GM12864 (cell line): ENCODE measurements at regions not wholly inside any gene's neighbourhood (a gene's known extent, or its start where the extent isn't known, plus 50 kb on each side); places are given as distances from the start of the nearest gene placed in this dataset.

Experiments used
- DNase-seq: peaks from one replicate; pipeline ENCODE4 v3.0.0-alpha.2; 2011; ENCODE audit warnings: low read depth
- H3K4me3 ChIP-seq: 2 replicates; pipeline ENCODE4 v1.5.1; 2011; ENCODE audit warnings: mild to moderate bottlenecking, low read depth, low read length, control low read depth
- CTCF ChIP-seq: IDR thresholded peaks from 2 replicates; pipeline ENCODE4 v1.5.1; 2011; ENCODE audit warnings: low read depth, mild to moderate bottlenecking, moderate library complexity, low read length, control low read depth, inconsistent platforms; ENCODE audit errors: missing control alignments

DNA sequence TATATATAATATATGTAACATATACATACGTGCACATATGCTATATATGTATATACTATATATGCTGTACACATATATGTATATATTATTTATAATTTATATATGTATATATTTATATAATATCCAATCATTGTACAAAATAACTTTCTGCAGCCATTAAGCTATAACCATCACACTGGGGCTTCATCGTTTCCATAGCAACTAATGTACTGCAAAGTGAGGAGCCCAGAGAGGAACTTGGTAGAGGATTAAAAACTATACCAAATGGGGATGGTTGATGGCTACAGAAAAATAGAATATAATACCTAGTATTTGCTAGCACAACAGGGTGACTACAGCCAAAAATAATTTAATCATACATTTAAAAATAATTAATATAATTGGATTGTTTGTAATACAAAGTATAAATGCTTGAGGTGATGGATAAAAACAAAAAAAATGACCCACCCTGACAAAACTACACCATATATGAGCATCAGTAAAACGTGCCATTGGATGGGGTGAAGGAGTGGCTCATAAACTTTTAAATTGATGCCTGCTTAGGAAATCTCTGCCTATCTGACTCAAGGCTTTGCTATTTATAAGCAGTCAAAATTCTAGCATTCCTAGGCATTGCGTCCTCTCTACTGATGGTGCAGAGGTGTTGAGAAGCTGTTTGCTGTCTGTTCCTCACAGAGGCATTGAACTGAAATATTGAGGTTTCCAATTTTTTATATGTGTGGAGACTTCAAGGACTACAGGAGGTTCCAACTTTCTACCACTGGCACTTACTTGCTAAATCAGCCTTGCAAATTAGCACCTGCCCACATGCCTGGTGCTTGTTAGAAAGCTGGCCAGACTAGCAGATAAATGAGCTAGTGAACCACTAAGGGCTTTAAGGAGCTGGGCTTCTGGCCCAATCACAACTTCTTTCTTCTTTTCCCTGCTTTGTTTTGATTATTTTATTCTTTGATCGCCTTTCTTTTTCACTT lies 190.1 kb downstream of the SCP2D1 start:
- no peak overlapping the region for H3K4me3 ChIP-seq
- no peak for TF ChIP-seq CTCF
- DNase-seq: no peak

DNA sequence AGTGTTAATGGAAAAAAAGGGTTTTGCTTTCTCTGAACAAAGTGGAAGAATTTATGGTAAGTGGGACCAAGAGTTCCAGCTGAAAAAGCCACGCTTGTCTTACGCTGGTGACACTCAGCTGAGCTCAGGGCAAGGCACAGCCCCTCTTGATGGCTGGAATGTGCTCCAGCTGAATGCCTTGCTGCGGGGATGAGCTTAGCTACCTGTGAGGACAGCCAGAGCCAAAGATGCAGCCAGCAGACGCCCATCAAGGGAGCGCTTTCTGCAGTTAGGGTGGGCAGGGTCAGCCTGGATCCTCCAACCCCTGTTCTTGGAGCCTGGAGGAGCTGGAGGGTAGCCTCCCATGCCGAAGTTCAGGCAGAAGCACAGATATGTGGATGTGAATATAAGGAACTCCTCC lies 191.4 kb downstream of the SCP2D1 start:
- no peak overlapping the region for H3K4me3 ChIP-seq
- TF ChIP-seq CTCF: no peak
- DNase-seq: no peak

GRCh38 chr20:19008497-19008896 lies 194.9 kb downstream of the SCP2D1 start:
- no peak for TF ChIP-seq CTCF
- H3K4me3 ChIP-seq: no peak overlapping the region
- DNase-seq: no peak

DNA sequence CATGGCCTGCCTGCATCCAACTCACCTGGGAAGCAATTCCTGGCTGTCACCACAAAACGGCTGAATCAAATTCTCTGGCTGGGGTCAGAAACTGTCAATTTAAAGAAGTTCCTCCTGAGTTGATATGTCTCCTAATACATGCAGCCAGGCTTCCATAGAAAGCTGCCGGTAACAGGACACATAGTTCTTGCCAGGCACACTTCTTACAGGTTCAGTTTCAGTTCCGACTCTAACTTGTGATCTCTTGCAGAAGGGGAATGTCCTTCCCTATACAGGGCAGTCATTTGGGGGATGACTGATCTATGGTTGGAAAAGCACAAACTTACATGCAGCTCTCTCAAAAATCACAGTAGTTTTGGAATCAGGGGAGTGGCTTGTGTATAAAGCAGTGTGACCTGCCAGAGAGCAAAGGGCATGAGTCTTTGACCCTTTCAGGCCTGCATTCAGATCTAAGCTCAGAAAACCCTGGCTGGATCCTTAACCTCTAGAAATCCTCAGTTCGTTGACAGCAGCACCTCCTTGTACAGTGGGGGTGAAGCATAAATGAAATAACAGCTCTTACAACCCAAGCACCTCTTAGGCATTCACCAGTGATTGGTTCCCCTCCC lies 195.6 kb downstream of the SCP2D1 start:
- H3K4me3 ChIP-seq: no peak overlapping the region
- TF ChIP-seq CTCF: no peak
- no peak for DNase-seq

GRCh38 chr20:19012676-19013075 lies 199.1 kb downstream of the SCP2D1 start:
- no peak for DNase-seq
- TF ChIP-seq CTCF: no peak
- H3K4me3 ChIP-seq: no peak overlapping the region

GRCh38 chr20:19013907-19014306 lies 198.5 kb upstream of the SLC24A3 start:
- H3K4me3 ChIP-seq: no peak overlapping the region
- no peak for TF ChIP-seq CTCF

More at GRCh38 chr20:19013907-19014306, 198.5 kb upstream of the SLC24A3 start:
- DNase-seq: no peak
